KMS-11 (cell line): ENCODE measurements at regions not wholly inside any gene's neighbourhood (a gene's known extent, or its start where the extent isn't known, plus 50 kb on each side); places are given as distances from the start of the nearest gene placed in this dataset.

Experiments
- H2AFZ ChIP-seq: fragments of 200-600 bp; sonication (generic); 2 replicates; pipeline ENCODE4 v1.6.1; 2016; ENCODE audit warnings: antibody characterized with exemption, mixed run types, low read depth
- H3K27ac ChIP-seq: fragments of 200-600 bp; sonication (generic); 2 replicates; pipeline ENCODE4 v1.6.1; 2016; ENCODE audit warnings: mild to moderate bottlenecking, mixed run types
- H3K27me3 ChIP-seq: fragments of 200-600 bp; sonication (generic); 2 replicates; pipeline ENCODE4 v1.6.1; 2017; ENCODE audit warnings: mild to moderate bottlenecking, low read depth, mixed run types, moderate library complexity; ENCODE audit not compliant: insufficient read depth
- H3K36me3 ChIP-seq: fragments of 200-600 bp; sonication (generic); 2 replicates; pipeline ENCODE4 v1.6.1; 2017; ENCODE audit warnings: mild to moderate bottlenecking, mixed run types; ENCODE audit not compliant: insufficient read depth
- H3K4me1 ChIP-seq: fragments of 200-600 bp; sonication (generic); 2 replicates; pipeline ENCODE4 v1.6.1; 2016; ENCODE audit warnings: mild to moderate bottlenecking, low read depth, mixed run types; ENCODE audit not compliant: poor library complexity, severe bottlenecking
- H3K4me2 ChIP-seq: fragments of 200-600 bp; sonication (generic); 2 replicates; pipeline ENCODE4 v1.7.0; 2016; ENCODE audit warnings: mild to moderate bottlenecking, mixed run types
- H3K4me3 ChIP-seq: fragments of 200-600 bp; sonication (generic); IDR thresholded peaks from 2 replicates; pipeline ENCODE4 v1.6.1; 2017; ENCODE audit warnings: low read depth, low read length, mixed read lengths; ENCODE audit not compliant: insufficient read depth
- H3K79me2 ChIP-seq: fragments of 200-600 bp; sonication (generic); 2 replicates; pipeline ENCODE4 v1.6.1; 2016; ENCODE audit warnings: low read depth, mixed run types; ENCODE audit not compliant: insufficient read depth
- H3K9ac ChIP-seq: fragments of 200-600 bp; sonication (generic); 2 replicates; pipeline ENCODE4 v1.6.1; 2016; ENCODE audit warnings: mild to moderate bottlenecking, mixed run types
- H4K20me1 ChIP-seq: fragments of 200-600 bp; sonication (generic); 2 replicates; pipeline ENCODE4 v1.6.1; 2016; ENCODE audit warnings: mild to moderate bottlenecking, mixed run types; ENCODE audit not compliant: insufficient read depth
- TF ChIP-seq, protein P1 (sequence below): fragments of 200-600 bp; sonication (generic); conservative IDR thresholded peaks from 2 replicates; pipeline ENCODE4 v1.6.1; 2017; ENCODE audit warnings: low read depth, mild to moderate bottlenecking, antibody characterized with exemption, low read length, moderate library complexity, mixed read lengths

GRCh38 chr6:8570256-8570920 lies 135.0 kb upstream of the SLC35B3 start:
- Histone ChIP-seq H3K27ac (no peak overlapping the region), H4K20me1 (no peaks in the 10 kb centered on the region), H3K9ac (no peak overlapping the region), H3K27me3 (no peaks in the 10 kb centered on the region), H2AFZ (no peak overlapping the region), H3K4me1 (no peaks in the 10 kb centered on the region), H3K79me2 (no peaks in the 10 kb centered on the region), H3K4me2 (no peak overlapping the region), H3K36me3 (no peaks in the 10 kb centered on the region), H3K4me3 (no peak overlapping the region)
- TF ChIP-seq, protein P1, sequence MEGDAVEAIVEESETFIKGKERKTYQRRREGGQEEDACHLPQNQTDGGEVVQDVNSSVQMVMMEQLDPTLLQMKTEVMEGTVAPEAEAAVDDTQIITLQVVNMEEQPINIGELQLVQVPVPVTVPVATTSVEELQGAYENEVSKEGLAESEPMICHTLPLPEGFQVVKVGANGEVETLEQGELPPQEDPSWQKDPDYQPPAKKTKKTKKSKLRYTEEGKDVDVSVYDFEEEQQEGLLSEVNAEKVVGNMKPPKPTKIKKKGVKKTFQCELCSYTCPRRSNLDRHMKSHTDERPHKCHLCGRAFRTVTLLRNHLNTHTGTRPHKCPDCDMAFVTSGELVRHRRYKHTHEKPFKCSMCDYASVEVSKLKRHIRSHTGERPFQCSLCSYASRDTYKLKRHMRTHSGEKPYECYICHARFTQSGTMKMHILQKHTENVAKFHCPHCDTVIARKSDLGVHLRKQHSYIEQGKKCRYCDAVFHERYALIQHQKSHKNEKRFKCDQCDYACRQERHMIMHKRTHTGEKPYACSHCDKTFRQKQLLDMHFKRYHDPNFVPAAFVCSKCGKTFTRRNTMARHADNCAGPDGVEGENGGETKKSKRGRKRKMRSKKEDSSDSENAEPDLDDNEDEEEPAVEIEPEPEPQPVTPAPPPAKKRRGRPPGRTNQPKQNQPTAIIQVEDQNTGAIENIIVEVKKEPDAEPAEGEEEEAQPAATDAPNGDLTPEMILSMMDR: no peak

DNA sequence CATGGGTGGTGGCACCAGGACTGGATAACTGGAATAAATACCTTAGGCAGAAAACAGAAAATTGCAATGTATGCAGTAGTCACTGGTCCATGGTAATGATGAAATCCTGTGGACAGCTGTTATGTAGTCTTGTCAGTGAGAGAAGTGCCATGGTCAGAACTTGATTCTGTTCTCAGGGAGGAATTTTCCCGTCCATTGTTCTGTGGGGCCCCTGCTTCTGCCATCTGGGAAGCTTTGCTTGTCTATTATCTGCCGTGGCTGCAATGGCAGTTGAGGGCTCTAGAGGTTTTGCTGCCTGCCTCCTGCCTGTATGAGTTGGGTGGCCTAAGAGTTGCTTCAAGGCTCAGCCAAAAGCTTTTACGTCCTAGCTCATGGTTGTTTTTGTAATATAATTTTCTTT lies 126.8 kb upstream of the SLC35B3 start:
- no peaks in the 10 kb centered on the region for H3K36me3 ChIP-seq
- H3K79me2 ChIP-seq: no peaks in the 10 kb centered on the region
- no peak overlapping the region for H3K4me2 ChIP-seq
- TF ChIP-seq, protein P1: no peak
- H3K27ac ChIP-seq: no peak overlapping the region
- no peak overlapping the region for H2AFZ ChIP-seq
- no peaks in the 10 kb centered on the region for H3K27me3 ChIP-seq
- H3K4me3 ChIP-seq: no peak overlapping the region
- no peaks in the 10 kb centered on the region for H4K20me1 ChIP-seq
- no peak overlapping the region for H3K9ac ChIP-seq
- no peaks in the 10 kb centered on the region for H3K4me1 ChIP-seq

DNA sequence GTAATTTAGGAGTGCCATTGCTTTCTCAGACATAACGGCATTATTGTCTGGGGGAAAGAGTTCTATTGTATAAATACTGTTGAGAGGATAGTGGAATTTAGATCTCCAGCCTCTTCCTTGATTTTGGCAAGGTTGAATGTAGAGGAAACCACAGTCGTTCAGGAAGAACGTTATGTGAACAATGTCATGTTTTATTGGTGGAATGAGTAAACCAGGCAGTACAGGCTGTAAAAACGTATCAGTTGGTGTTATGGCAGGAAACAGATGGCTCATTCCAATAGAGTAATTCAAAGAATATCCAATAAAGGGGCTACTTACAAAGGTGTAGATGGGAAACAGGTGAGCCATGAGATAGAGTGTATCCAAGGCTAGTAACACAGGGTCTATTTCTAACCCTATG lies 123.6 kb upstream of the SLC35B3 start:
- Histone ChIP-seq H3K4me2 (no peak overlapping the region), H3K27ac (no peak overlapping the region), H3K4me3 (no peak overlapping the region)

GRCh38 chr6:8557014-8557748 lies 121.8 kb upstream of the SLC35B3 start:
- H3K4me2 ChIP-seq: no peak overlapping the region
- H3K4me1 ChIP-seq: no peaks in the 10 kb centered on the region
- no peak overlapping the region for H2AFZ ChIP-seq
- no peaks in the 10 kb centered on the region for H4K20me1 ChIP-seq
- H3K36me3 ChIP-seq: no peaks in the 10 kb centered on the region
- TF ChIP-seq, protein P1: no peak
- no peaks in the 10 kb centered on the region for H3K27me3 ChIP-seq
- H3K79me2 ChIP-seq: no peaks in the 10 kb centered on the region
- H3K9ac ChIP-seq: no peak overlapping the region
- no peak overlapping the region for H3K27ac ChIP-seq
- H3K4me3 ChIP-seq: no peak overlapping the region

More for the DNA sequence above, 123.6 kb upstream of the SLC35B3 start:
- no peaks in the 10 kb centered on the region for H3K27me3 ChIP-seq
- no peaks in the 10 kb centered on the region for H3K79me2 ChIP-seq
- H3K4me1 ChIP-seq: no peaks in the 10 kb centered on the region
- H3K36me3 ChIP-seq: no peaks in the 10 kb centered on the region
- no peak overlapping the region for H3K9ac ChIP-seq
- H2AFZ ChIP-seq: no peak overlapping the region
- TF ChIP-seq, protein P1: no peak
- no peaks in the 10 kb centered on the region for H4K20me1 ChIP-seq
